SK-N-SH (cell line): ENCODE measurements at regions not wholly inside any gene's neighbourhood (a gene's known extent, or its start where the extent isn't known, plus 50 kb on each side); places are given as distances from the start of the nearest gene placed in this dataset.

Experiments
- EP300 ChIP-seq, 2 experiments: IDR thresholded peaks; 2 replicates each; pipeline versions ENCODE4 v1.4.0 to v1.6.1; 2012; ENCODE audit warnings: borderline replicate concordance in 1 of 2, low read depth in 1 of 2, low read length in 1 of 2
- FOSL2 ChIP-seq: IDR thresholded peaks from 2 replicates; pipeline ENCODE4 v1.4.0; 2012; ENCODE audit warnings: low read depth, mild to moderate bottlenecking, moderate library complexity, borderline replicate concordance
- GABPA ChIP-seq: IDR thresholded peaks from 2 replicates; pipeline ENCODE4 v1.4.0; 2012; ENCODE audit warnings: low read depth, mild to moderate bottlenecking
- JUND ChIP-seq: IDR thresholded peaks from 2 replicates; pipeline ENCODE4 v1.4.0; 2012
- MXI1 ChIP-seq: IDR thresholded peaks from 2 replicates; pipeline ENCODE4 v1.6.1; 2012; ENCODE audit warnings: mild to moderate bottlenecking, low read depth, low read length, improper control_type of control experiment
- RAD21 ChIP-seq: IDR thresholded peaks from 2 replicates; pipeline ENCODE4 v1.6.1; 2012; ENCODE audit warnings: mild to moderate bottlenecking, low read length
- RCOR1 ChIP-seq: fragments of 150-350 bp; IDR thresholded peaks from 2 replicates; pipeline ENCODE4 v1.6.1; 2017; ENCODE audit warnings: antibody characterized with exemption, low read length
- RFX5 ChIP-seq: IDR thresholded peaks from 2 replicates; pipeline ENCODE4 v1.6.1; 2012; ENCODE audit warnings: mild to moderate bottlenecking, improper control_type of control experiment, low read length
- TAF1 ChIP-seq: IDR thresholded peaks from 2 replicates; pipeline ENCODE4 v1.6.1; 2012; ENCODE audit warnings: low read depth, mild to moderate bottlenecking, low read length, moderate library complexity, borderline replicate concordance
- TEAD4 ChIP-seq: IDR thresholded peaks from 2 replicates; pipeline ENCODE4 v1.4.0; 2012; ENCODE audit warnings: mild to moderate bottlenecking, borderline replicate concordance; ENCODE audit not compliant: insufficient read depth
- TF ChIP-seq, protein P1 (sequence below): IDR thresholded peaks from 2 replicates; pipeline ENCODE4 v1.4.0; 2012; ENCODE audit warnings: low read depth, borderline replicate concordance
- TF ChIP-seq, protein P2 (sequence below): IDR thresholded peaks from 2 replicates; pipeline ENCODE4 v1.4.0; 2012; ENCODE audit warnings: low read depth, borderline replicate concordance
- TF ChIP-seq, protein P3 (sequence below): fragments of 200-600 bp; sonication (generic); IDR thresholded peaks from 2 replicates; pipeline ENCODE4 v1.6.1; 2017; ENCODE audit warnings: antibody characterized with exemption, mild to moderate bottlenecking, moderate library complexity

DNA sequence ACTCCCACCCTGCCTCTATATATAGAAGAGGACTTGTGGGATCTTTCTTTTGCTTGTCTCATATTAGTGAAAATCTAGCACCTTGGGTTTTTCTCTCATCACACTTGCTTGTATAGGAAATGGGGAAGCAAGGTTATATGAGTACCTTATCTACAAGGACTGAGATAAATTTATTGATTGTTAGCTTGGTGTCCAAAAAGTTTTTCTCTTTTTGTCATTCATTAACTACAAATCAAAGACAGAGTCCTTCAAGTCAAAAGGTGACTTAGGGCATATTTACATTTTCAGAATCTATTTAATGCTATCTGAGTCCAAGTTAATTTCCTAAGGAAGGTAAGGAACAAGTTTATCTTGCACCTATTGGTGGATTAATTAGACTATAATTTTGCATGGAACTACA, 92.7 kb downstream of the SNAPC1 start:
- TF ChIP-seq TAF1, result no peak
- TF ChIP-seq, protein P1, sequence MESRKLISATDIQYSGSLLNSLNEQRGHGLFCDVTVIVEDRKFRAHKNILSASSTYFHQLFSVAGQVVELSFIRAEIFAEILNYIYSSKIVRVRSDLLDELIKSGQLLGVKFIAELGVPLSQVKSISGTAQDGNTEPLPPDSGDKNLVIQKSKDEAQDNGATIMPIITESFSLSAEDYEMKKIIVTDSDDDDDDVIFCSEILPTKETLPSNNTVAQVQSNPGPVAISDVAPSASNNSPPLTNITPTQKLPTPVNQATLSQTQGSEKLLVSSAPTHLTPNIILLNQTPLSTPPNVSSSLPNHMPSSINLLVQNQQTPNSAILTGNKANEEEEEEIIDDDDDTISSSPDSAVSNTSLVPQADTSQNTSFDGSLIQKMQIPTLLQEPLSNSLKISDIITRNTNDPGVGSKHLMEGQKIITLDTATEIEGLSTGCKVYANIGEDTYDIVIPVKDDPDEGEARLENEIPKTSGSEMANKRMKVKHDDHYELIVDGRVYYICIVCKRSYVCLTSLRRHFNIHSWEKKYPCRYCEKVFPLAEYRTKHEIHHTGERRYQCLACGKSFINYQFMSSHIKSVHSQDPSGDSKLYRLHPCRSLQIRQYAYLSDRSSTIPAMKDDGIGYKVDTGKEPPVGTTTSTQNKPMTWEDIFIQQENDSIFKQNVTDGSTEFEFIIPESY, result no peak
- TF ChIP-seq JUND, result no peak
- TF ChIP-seq, protein P2, sequence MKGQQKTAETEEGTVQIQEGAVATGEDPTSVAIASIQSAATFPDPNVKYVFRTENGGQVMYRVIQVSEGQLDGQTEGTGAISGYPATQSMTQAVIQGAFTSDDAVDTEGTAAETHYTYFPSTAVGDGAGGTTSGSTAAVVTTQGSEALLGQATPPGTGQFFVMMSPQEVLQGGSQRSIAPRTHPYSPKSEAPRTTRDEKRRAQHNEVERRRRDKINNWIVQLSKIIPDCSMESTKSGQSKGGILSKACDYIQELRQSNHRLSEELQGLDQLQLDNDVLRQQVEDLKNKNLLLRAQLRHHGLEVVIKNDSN, result no peak
- TF ChIP-seq FOSL2, result no peak
- no peak for TF ChIP-seq RFX5
- TF ChIP-seq TEAD4, result no peak
- no peak for TF ChIP-seq RAD21
- no peak for TF ChIP-seq RCOR1
- TF ChIP-seq, protein P3, sequence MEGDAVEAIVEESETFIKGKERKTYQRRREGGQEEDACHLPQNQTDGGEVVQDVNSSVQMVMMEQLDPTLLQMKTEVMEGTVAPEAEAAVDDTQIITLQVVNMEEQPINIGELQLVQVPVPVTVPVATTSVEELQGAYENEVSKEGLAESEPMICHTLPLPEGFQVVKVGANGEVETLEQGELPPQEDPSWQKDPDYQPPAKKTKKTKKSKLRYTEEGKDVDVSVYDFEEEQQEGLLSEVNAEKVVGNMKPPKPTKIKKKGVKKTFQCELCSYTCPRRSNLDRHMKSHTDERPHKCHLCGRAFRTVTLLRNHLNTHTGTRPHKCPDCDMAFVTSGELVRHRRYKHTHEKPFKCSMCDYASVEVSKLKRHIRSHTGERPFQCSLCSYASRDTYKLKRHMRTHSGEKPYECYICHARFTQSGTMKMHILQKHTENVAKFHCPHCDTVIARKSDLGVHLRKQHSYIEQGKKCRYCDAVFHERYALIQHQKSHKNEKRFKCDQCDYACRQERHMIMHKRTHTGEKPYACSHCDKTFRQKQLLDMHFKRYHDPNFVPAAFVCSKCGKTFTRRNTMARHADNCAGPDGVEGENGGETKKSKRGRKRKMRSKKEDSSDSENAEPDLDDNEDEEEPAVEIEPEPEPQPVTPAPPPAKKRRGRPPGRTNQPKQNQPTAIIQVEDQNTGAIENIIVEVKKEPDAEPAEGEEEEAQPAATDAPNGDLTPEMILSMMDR, result no peak
- no peak for TF ChIP-seq MXI1
- TF ChIP-seq EP300 (IDR thresholded peaks at IDR 0.05; ENCODE audit: borderline replicate concordance in 1 of 2, low read depth in 1 of 2, low read length in 1 of 2), result no peak
- no peak for TF ChIP-seq GABPA
